H54 (cell line): ENCODE measurements at regions not wholly inside any gene's neighbourhood (a gene's known extent, or its start where the extent isn't known, plus 50 kb on each side); places are given as distances from the start of the nearest gene placed in this dataset.

Experiments used
- DNase-seq: peaks from one replicate; pipeline ENCODE4 v3.0.0; 2011; ENCODE audit warnings: low spot score, mixed read lengths; ENCODE audit not compliant: insufficient read length
- FAIRE-seq: peaks from 3 replicates; lab custom pipeline; 2011; peaks lifted over from hg19 to GRCh38; lab: Jason Lieb, UNC
- POLR2A ChIP-seq: IDR thresholded peaks from 2 replicates; pipeline ENCODE4 v1.6.1; 2011; ENCODE audit warnings: low read depth, mild to moderate bottlenecking, low read length

DNA sequence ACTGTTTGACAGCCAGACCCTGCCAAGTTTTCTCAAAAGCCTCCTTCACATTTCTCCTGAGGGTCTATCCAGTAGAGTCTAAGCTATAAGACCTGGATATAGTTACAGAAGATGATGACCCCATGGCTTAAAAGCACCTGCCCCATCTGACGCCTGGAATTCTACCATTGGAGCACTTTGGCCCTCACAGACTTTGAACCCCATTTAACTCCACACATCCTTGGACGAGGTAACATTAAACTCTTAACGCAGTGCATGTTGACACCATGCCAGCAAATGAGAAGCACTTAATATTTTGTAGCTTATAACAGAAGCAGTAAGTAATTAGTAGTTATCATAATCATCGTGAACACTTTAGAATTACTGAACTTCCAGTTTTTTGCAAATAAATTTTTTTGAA, 61.9 kb upstream of the SMNDC1 start:
- DNase-seq (no peak), FAIRE-seq (no peak)
- TF ChIP-seq POLR2A, result no peak

- FAIRE-seq (no peak), DNase-seq (no peak)
- no peak for TF ChIP-seq POLR2A
Measured at GRCh38 chr10:110368002-110368401, 63.3 kb upstream of the SMNDC1 start.

DNA sequence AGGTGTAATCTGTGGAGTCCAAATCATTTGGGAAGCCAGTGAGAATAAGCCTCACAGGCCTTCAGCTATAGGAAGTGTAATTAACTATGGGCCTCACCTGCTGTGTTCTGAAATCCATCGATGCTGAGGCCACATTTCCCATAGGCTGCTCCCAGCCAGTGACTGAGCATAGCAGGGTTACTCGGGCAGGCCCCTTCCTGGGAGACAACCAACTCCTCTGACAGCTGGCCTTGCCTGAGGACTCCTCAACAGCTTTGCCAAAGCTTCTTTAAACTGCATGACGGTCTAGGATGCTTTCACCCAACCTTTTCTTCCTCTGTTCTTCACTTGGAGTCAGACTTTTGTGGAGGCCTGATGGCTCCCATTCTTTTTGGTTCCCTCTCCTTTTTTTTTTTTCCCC, 63.8 kb upstream of the SMNDC1 start:
- no peak for TF ChIP-seq POLR2A
- DNase-seq (no peak), FAIRE-seq (no peak)

GRCh38 chr10:110370006-110370405, 65.3 kb upstream of the SMNDC1 start:
- DNase-seq (no peak), FAIRE-seq (no peak)
- TF ChIP-seq POLR2A, result no peak

DNA sequence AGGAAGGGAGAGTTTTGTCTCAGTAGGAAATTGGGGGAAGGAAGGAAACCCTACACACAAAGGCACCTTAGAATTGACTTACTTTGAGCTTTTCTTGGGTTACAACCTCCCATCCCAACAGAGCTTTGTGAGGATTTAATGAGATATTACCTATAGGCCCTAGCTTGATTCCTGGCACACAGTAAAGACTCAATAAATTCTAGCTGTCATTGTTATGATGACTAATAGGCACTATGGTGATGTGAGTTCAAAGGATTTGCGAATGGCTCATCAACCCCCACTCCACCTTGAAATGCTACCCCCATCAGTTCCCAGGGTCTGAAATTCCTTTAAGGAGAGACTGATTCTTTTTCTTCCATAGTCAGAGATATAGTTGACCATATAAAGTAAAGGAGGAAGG, 67.9 kb upstream of the SMNDC1 start:
- TF ChIP-seq POLR2A, result no peak
- DNase-seq, result no peak
- no peak for FAIRE-seq

DNA sequence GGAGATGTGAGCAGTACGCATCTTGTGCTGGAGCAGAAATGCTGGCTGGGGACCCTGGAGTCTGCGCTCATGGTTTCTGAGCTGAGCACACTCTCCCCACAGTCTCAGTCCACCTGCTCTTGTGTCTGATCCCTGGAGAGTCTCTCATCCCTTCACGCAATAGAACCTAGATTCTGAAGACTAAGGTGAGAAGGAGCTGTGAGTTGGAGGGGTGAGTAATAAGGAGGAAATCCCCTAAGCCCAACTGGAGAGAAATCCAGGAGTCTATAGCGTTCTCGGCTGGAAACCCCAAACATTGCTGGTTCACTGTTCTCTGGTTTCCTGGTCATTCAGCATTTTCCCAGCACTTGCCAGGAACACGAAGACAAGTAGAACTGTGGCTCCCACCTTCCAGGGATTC, 68.3 kb upstream of the SMNDC1 start:
- no peak for DNase-seq
- FAIRE-seq, result no peak
- no peak for TF ChIP-seq POLR2A

DNA sequence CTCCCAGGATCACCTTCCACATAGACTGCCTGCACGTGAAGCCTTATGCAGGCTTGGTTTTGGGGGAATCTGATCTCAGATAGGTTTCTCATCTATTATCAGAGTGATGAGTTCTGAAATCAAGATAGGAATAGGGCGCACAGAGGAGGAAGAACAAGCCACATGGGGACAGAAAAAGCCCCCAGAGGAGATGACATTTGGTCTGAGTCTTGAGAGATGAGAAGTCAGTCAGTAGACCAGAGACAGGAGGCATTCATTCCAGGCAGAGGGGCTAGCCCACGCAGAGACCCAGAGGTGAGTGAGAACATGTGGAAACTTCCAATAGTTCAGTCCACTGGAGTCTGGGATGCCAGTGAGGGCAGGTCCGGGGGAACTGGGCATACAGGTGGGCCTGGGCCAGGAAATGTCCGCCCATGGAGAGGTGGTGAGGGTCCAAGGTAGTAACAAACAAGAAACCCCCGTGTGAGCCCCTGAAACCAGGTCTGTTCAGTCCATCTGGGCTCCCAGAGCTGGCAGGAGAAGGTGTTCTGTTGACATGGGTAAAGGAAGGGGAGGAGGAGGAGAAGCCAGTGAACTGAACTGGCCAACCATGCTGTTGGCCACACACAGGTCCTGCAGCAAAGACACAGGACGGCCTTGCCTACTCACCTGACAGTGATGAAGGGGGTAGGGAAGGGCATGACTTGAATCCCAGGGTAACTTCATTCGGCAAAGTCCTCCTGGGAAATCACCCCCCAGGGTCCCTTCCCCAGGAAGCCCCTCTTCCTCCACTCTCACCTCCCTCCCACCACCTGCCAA, 69.3 kb upstream of the SMNDC1 start:
- DNase-seq, result no peak
- no peak for FAIRE-seq
- TF ChIP-seq POLR2A, result no peak

GRCh38 chr10:110375121-110375520, 70.4 kb upstream of the SMNDC1 start:
- FAIRE-seq, result no peak
- no peak for TF ChIP-seq POLR2A
- no peak for DNase-seq

DNA sequence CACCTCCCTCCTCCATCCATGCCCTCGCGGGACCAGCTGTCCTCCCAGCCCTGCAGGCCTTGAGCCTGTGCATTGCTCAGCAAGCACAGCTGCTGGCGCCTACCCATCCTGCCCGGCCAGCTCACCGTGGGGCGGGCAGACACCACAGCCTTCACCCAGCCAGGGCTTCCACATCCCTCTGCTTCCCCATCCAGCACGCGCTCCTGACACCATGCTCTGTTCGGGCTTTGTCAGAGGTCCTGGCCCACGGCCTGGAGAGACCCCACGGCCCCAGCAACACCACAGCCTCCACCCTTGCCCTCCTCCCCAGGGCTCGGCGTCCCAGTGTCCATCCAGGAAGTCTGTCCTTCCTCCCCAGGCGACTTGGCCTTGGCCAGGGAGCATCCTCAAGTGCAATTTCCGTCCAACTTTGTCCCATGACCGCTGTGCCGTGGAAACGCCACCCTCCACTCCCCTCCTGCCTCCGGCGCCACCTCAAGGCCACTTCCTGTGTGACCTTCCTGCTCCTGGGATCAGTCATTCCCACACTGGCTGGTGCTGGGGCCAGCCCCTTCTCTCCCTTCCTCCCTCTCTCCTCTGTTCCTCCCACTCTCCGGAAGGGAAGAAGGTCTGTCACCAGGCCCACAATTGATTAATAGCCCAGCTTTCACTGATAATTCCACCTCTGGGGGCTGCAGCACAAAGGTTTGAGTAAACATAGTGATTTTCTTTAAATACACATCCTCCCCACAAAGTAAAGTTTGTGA, 71.5 kb upstream of the SMNDC1 start:
- DNase-seq (peak; percentile 52), FAIRE-seq (no peak)
- TF ChIP-seq POLR2A, result no peak

DNA sequence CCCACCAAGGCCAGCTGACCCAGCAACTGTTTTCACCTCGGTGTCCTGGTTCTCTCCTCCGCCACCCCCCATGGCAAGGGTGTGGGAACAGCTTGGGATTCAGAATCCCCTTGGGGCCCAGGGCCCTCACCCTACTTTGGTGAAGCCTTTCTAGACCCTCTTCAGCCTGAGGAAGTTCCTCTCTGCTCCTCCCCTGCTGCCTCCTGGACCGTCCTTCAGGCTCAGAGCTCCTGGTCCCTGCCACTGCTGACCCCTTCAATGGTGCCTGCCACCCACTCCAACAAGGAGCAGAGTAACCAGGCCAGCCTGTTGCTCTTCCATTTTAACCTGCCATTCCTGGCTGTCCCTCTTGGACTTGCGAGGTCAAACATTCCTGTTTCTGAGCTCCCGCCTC, 72.0 kb upstream of the SMNDC1 start:
- TF ChIP-seq POLR2A, result no peak
- FAIRE-seq, result no peak
- DNase-seq, result no peak

GRCh38 chr10:110378006-110378405, 73.3 kb upstream of the SMNDC1 start:
- DNase-seq, result no peak
- no peak for FAIRE-seq
- TF ChIP-seq POLR2A, result no peak

- TF ChIP-seq POLR2A, result no peak
- DNase-seq, result no peak
- FAIRE-seq, result no peak
Measured at GRCh38 chr10:110378533-110379108, 73.9 kb upstream of the SMNDC1 start.

- FAIRE-seq (no peak), DNase-seq (no peak)
- no peak for TF ChIP-seq POLR2A
Measured at GRCh38 chr10:110379831-110380230, 75.1 kb upstream of the SMNDC1 start.

GRCh38 chr10:110380293-110380692, 75.6 kb upstream of the SMNDC1 start:
- no peak for DNase-seq
- no peak for TF ChIP-seq POLR2A
- no peak for FAIRE-seq
